ENCODE measurements at regions not wholly inside any gene's neighbourhood (a gene's known extent, or its start where the extent isn't known, plus 50 kb on each side); places are given as distances from the start of the nearest gene placed in this dataset.

GRCh38 chr3:168497183-168497582 lies 401.5 kb upstream of the GOLIM4 start:
- no peak for DNase-seq

- DNase-seq, result no peak
Measured at GRCh38 chr3:168495932-168496331, 400.2 kb upstream of the GOLIM4 start.

- no peak for DNase-seq
Measured at GRCh38 chr3:168495270-168495669, 399.5 kb upstream of the GOLIM4 start.

DNA sequence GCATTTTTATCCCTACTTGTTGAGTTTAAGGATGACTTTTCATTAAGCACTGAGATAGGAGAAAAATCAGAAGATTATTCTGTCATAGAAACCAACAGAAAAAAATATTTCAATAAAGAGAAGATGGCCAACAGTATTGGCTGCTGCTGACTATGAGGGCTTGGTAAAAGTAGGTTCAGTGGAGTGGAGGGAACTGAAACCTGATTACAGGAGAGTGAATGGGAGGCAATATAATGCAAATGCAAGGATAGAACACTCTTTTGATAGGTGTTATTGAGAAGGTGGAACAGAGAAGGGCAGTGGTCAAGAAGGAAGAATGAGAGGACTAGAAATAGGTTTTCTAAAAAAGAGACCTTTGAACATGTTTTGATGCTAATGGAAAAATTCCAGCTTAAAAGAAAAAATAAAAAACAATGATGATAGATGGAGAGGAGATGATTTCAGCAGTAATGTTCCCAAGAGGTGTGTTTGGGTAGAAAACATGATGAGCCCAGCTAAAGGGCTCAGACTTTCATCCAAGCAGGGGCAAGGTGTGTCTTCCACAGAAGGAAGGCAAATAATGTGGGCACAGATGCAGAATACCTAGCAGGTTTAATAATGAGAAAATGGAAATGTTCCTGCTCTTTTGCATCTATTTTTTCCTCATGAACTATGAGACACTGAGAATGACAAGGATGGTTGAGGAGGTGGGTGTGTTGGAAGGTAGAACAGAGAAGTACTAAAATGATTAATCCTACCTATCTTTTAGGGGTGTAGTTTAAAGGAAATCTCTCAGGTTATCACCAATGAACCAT lies 397.9 kb upstream of the GOLIM4 start:
- DNase-seq, result no peak

DNA sequence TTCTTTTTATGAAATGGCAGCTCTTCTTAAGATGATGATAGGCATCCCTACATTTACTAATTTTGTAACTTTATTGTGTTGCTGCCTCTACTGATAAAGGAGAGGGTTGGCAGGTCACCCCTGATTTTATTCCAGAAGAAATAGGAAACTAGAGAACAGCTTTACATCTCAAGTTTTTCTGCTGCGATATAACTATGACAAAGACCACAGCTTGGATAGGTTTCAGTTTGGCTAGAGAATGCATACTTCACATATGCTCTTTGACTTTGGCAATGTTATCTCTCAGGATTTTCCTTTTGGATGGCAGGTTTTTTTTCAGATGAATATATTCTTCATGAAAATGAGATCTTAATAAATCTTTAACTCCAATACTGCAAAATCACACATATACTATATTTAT lies 395.3 kb upstream of the GOLIM4 start:
- DNase-seq, result no peak

GRCh38 chr3:168489301-168489700 lies 393.6 kb upstream of the GOLIM4 start:
- DNase-seq, result no peak

DNA sequence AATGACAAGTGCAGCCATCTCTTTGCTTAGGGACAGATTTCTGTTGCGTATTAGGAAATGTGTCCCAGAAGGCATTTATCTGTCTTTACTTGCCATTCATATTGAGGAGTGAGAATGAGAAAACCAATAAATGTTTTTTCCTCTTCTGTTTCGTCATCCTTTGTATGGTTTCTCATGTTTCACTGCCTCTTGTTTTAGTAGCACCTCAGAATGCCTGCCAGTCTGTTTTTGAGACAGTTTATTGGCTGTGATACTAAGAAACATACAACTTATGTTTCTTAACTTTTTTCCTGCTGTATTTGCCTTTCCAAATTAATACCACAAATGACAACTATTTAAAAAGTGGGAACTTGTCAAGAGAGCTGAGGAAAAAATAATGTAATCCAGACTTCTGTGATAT lies 390.2 kb upstream of the GOLIM4 start:
- no peak for DNase-seq

DNA sequence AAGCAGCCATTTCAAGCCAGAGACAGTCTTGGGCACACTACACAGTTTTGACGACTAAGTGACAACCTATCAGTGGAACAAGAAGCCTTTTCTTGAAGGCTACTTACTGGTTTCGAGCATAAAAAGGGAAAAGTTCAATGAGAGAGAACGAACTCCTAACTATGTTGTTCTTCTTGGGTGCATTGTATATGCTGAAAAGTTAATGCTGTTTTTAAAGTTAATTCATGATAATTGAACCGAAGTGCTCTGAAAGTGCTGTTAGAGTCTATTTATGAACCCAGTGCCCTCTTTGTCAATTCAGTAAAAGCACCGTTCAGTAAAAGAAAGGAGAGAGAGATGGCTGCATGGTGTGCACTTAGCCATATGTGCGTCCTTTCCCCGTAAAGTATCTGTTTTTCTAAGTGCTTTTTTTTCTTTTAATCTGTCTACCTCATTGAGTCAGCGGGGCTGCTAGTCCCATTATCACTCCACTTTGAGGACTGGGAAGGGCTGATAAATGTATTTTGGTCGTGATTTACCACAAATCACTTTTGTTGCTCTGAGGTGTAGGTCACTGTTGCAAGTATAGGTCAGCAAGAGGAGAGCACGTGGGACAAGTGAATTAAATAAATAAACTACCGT lies 380.7 kb upstream of the GOLIM4 start:
- no peak for DNase-seq

GRCh38 chr3:168475704-168476103 lies 380.0 kb upstream of the GOLIM4 start:
- no peak for DNase-seq

DNA sequence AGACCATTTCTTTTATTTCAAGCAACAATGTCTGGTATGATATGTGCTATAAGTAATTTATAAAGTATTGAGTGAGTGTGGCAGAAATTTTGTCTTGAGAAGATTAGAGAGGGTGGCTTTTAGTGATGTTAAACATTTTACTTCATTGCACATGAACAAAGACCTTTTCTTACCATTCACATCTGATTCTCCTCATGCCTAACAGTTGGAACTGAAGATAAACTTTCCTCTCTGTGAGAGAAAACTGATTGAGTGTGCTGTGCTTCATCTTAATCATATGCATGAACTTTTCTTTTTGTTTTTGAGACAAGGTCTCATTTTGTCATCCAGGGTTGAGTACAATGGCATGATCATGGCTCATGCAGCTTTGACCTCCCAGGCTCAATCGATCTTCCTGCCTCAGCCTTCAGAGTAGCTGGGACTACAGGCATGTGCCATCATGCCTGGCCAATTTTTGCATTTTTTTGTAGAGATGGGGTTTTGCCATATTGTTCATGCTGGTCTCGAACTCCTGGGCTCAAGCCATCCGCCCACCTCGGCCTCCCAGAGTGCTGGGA lies 377.7 kb upstream of the GOLIM4 start:
- no peak for DNase-seq

GRCh38 chr3:168472783-168473182 lies 377.1 kb upstream of the GOLIM4 start:
- no peak for DNase-seq

GRCh38 chr3:168470380-168470779 lies 374.7 kb upstream of the GOLIM4 start:
- no peak for DNase-seq

DNA sequence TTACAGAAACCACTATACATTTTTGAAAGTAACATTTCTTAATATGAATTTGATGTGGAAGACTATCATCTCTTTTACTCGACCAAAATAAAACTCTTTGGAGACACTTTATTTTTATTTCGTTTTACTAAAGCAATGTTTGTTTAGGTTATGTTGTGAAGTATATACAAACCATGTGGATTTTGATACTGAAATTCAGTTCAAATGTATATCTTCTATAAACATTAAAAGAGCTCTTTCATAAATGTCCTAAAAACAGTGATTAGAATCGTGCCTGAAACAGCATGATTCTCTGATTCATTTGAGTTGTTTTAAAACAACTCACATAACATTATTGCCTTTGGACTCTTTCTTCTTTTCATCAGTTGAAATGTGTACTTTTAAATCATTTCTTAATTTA lies 373.7 kb upstream of the GOLIM4 start:
- no peak for DNase-seq

- DNase-seq, result no peak
Measured at GRCh38 chr3:168467115-168467714, 371.5 kb upstream of the GOLIM4 start.

DNA sequence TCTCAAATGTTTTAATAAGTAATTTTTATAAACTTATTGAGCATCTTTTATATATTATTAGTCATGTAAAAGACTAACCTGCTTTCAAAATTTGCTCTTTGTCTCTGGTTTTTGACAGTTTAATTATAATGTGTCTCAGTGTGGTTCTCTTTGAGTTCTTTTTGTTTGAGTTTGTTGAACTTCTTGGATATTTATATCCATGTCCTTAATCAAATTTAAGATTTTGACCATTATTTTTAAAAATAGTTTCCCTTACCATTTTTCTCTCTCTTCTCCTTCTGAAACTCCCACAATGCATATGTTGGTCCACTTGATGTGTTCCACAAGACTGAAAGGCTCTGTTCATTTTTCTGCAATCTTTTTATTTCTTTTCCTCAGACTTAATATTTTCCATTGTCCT lies 366.1 kb upstream of the GOLIM4 start:
- no peak for DNase-seq

- DNase-seq, result no peak
Measured at GRCh38 chr3:168459226-168459784, 363.6 kb upstream of the GOLIM4 start.

DNA sequence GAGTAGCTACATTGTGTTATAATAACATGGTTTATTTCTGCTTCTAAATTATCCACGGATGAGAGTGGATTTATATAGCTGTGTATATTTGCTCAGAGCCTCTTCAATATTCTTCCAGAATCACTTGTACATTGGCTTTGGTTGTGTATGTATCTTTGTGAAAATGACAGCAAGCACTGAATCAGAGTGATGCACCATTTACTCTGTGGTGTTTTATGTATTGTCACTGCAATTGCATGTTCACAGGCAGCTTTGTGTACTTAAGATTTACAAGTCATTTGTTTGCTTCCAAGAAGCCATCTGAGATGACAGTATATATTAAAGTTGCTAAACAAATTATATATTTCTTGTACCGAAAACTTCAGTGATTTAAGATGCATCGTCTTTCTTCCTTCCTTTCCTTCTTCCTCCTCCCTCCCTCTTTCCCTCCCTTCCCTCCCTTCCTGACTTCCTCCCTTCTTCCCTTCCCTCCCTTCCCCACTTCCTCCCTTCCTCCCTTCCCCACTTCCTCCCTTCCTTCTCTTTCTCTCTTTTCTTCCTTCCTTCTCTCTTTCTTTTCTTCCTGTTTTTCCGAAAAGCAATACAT lies 362.3 kb upstream of the GOLIM4 start:
- no peak for DNase-seq

DNA sequence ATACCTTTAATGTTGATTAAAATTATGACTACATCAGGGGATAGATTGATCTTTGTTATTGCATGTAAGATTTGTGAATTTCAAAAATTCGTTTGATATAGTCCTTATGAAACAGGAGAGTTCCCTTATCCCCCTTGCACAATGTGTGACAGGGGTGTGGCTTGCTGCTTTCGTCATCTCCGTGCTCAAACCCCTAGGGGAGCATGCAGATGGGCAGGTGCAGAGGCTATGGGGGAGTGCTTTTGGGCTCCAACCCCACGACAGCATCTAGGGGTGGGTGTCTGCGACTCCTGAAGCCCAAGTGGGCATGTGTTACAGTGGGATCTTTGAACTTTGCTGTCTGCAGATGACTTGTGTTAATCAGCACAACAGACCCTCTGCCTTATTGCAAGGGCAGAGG lies 360.1 kb upstream of the GOLIM4 start:
- DNase-seq, result no peak

DNA sequence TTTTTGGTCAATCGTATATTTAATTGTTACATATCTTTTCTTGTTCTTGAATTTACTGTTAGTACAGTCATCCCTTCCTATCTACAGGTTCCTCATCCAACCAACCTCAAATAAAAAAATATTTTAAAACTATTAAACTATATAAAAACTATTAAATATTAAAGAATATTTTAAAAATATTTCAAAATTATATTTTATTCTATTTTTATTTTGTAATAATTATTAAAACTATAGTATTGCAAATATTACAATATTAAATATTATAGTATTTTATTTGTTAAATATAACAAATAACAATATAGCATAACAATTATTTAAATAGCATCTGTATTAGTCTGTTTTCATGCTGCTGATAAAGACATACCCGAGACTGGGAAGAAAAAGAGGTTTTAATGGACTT lies 357.9 kb upstream of the GOLIM4 start:
- DNase-seq, result no peak

DNA sequence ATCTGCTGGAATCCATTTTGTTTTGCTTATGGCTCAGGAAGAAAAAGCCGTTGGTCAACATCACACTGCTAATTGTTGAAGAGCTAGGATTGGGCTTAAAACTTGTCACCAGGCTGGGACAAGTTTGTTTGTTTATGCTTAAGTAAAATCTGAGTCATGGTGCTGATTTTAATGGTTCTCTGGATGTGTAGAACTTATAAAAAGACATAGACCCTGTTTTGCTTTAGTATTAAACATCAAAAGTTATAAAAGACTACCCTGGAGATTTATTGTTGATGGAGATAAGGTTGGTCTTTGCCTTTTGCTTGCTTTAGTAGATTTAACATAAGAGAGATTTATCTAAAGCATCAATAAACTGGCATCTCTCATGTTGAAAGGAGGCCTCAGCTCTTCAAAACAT lies 348.2 kb upstream of the GOLIM4 start:
- no peak for DNase-seq

GRCh38 chr3:168442502-168442901 lies 346.8 kb upstream of the GOLIM4 start:
- no peak for DNase-seq

DNA sequence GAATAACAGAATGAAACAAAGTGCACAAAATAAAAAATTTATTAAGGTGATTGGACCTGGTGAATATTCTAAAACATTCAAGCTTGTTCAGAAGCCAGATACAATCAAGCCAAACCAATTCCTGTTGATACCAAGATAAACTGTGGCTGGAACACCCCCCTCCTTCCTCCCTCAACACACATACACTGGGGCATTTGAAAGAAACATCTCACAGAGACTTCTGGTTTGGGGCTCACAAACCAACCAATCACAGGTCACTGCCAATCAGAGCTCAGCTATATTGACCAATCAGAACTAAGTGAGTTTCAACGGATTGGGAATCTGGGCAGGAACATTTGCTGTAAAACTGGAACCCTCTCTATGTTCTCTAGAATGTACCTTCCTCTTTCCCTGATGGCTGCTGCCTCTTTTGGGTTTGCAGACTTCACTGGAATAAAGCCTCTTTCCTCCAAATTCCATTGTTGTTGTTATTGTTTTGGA lies 340.6 kb upstream of the GOLIM4 start:
- DNase-seq, result no peak

GRCh38 chr3:168431491-168431890 lies 335.8 kb upstream of the GOLIM4 start:
- DNase-seq, result no peak
